Thyroid gland (tissue), 4 donors: ENCODE measurements at regions not wholly inside any gene's neighbourhood (a gene's known extent, or its start where the extent isn't known, plus 50 kb on each side); places are given as distances from the start of the nearest gene placed in this dataset.
"Not testable (repeated sequence)": the region's sequence is repeated elsewhere in the genome, so short reads cannot be mapped to it uniquely, and the experiment has no call there.

Experiments used
- DNase-seq, 2 donors: peaks; one replicate each; pipeline ENCODE4 v3.0.0-alpha.2; 2019
- H3K27ac ChIP-seq, 3 donors: fragments of 200-600 bp; sonication (generic); 1 replicate in 2 of 3; 2 replicates in 1 of 3; pipeline ENCODE4 v1.5.1; 2016 to 2019; ENCODE audit warnings: mild to moderate bottlenecking in 1 of 3, moderate library complexity in 1 of 3
- H3K27me3 ChIP-seq: fragments of 200-600 bp; sonication (generic); one replicate; pipeline ENCODE4 v1.5.1; 2019
- H3K36me3 ChIP-seq, 2 donors: fragments of 200-600 bp; sonication (generic); one replicate each; pipeline ENCODE4 v1.5.1; 2016 to 2019
- H3K4me1 ChIP-seq, 2 donors: fragments of 200-600 bp; sonication (generic); one replicate each; pipeline ENCODE4 v1.5.1; 2017 to 2019
- H3K4me3 ChIP-seq, 3 donors: fragments of 200-600 bp; sonication (generic); replicated peaks in 1 of 3; 1 replicate in 2 of 3; 2 replicates in 1 of 3; pipeline ENCODE4 v1.5.1; 2016; ENCODE audit warnings: mild to moderate bottlenecking in 1 of 3
- H3K9me3 ChIP-seq: fragments of 200-600 bp; sonication (generic); one replicate; pipeline ENCODE4 v1.5.1; 2017
- POLR2A ChIP-seq, 2 donors: fragments of 450-650 bp; IDR thresholded peaks; one replicate each; pipeline ENCODE4 v1.6.1; 2017; ENCODE audit warnings: antibody characterized with exemption in 2 of 2, mild to moderate bottlenecking in 2 of 2, moderate library complexity in 1 of 2
- WGBS, 2 donors: methylation state at CpG; one replicate each; pipeline ENCODE4 v1.1.5; 2017; 5-methylcytosine and 5-hydroxymethylcytosine counted together
- intact Hi-C: fragments of 100-400 bp; cut with DNase I; formaldehyde crosslinking; loops from one replicate; pipeline ENCODE4 v1.15.1; 2023
- TF ChIP-seq, protein P1 (sequence below), 6 experiments: fragments of 200-600 bp in 3 of 6; fragments of 450-650 bp in 3 of 6; sonication (generic) in 3 of 6; IDR thresholded peaks; one replicate each; pipeline ENCODE4 v1.5.1; 2016 to 2019; ENCODE audit warnings: antibody characterized with exemption in 6 of 6, mild to moderate bottlenecking in 2 of 6, inconsistent platforms in 1 of 6, moderate library complexity in 1 of 6

DNA sequence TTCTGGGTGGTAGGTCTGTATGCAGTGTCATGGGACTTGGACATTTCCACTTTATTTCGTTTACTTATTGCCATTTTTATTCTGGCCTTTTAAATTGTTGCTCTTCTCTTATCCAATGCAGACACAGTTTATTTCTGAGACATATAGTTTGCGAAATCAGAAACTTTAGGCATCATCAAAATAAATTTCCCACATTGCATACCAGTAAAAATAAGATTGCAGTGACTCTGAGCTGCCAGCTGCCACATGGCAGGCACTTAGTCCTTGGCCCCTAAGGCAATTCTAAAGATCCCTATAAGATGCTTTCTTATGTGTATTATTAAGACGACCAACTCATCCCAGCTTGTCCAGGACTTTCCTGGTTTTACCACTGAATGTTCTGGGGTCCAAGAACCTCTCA lies 81.8 kb upstream of the ANKRD1 start:
- no peak for DNase-seq
- 81 to 82% methylated on average over 3 of the region's 3 CpGs for WGBS, 2 donors
- Histone ChIP-seq H3K9me3 (no peaks in the 10 kb centered on the region), H3K4me1 (no peaks in the 10 kb centered on the region), H3K4me3 (no peak overlapping the region), H3K27ac (no peak overlapping the region), H3K36me3 (no peaks in the 10 kb centered on the region), H3K27me3 (no peaks in the 10 kb centered on the region)
- TF ChIP-seq, protein P1, sequence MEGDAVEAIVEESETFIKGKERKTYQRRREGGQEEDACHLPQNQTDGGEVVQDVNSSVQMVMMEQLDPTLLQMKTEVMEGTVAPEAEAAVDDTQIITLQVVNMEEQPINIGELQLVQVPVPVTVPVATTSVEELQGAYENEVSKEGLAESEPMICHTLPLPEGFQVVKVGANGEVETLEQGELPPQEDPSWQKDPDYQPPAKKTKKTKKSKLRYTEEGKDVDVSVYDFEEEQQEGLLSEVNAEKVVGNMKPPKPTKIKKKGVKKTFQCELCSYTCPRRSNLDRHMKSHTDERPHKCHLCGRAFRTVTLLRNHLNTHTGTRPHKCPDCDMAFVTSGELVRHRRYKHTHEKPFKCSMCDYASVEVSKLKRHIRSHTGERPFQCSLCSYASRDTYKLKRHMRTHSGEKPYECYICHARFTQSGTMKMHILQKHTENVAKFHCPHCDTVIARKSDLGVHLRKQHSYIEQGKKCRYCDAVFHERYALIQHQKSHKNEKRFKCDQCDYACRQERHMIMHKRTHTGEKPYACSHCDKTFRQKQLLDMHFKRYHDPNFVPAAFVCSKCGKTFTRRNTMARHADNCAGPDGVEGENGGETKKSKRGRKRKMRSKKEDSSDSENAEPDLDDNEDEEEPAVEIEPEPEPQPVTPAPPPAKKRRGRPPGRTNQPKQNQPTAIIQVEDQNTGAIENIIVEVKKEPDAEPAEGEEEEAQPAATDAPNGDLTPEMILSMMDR (IDR thresholded peaks at IDR 0.05), result no peak
- no peak for TF ChIP-seq POLR2A (IDR thresholded peaks at IDR 0.05)
- intact Hi-C loops, result no loop called here

DNA sequence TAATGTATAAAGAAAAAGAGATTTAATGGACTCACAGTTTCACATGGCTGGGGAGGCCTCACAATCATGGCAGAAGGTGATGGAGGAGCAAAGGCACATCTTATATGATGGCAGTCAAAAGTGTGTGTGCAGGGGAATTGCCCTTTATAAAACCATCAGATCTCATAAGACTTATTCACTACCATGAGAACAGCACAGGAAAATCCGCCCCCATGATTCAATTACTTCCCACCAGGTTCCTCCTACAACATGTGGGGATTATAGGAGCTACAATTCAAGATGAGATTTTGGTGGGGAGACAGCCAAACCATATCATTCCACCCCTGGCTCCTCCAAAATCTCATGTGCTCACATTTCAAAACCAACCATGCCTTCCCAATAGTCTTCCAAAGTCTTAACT lies 82.5 kb upstream of the ANKRD1 start:
- H3K27me3 ChIP-seq, intact Hi-C loops: not testable (repeated sequence)
- WGBS, 2 donors, result 93% methylated on average over 1 of the region's 1 CpG

DNA sequence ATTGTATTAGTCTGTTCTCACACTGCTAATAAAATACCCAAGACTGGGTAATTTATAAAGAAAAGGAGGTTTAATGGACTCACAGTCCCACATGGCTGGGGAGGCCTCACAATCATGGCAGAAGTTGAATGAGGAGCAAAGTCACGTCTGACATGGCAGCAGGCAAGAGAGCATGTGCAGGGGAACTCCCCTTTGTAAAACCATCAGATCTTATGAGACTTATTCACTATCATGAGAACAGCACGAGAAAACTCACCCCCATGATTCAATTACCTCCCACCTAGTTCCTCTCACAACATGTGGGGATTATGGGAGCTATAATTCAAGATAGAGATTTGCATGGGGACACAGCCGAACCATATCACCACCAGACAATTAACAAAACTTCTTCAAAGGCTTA lies 84.4 kb upstream of the ANKRD1 start:
- intact Hi-C loops, result loop anchor here (5.0 kb wide), 1 partner anchor 247 kb away; no protein-coding TSS in a partner anchor

More for the DNA sequence above, 82.5 kb upstream of the ANKRD1 start:
- not testable (repeated sequence) for H3K9me3 ChIP-seq, H3K4me3 ChIP-seq, H3K4me1 ChIP-seq, DNase-seq, H3K27ac ChIP-seq, H3K36me3 ChIP-seq

DNA sequence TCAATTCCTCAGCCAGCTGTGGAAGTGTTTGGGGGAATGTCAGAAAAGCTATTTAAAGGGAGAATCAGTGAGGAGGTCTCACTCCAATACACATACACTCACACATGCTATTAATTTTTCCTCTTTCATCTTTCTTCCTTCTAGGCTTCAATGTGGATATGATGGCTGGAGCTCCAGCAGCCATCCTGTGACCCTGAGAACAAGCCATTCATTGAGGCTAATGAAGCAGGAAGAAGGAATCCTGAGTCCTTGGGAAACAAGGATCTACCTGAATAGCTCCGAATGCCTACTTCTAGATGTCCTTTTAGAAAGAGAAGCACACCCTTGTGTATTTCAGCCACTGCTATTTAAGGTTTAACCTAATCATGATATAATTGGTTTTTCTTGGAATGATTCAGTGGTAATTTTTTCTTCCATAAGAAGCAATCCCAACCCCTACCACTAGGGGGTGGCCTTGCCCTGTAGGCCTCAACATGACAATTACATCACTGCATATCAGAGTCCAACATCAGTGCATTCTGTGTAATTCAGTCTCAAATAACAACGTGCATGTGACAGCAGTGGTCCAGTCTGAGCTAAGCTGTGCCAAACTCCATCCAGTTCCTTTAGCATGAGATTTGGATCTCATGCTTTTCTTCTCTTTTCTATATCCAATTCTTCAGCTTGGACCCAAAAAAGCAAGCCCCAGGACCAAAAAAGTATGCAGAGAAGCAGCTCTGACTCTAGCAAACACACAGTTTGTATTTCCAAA lies 85.3 kb upstream of the ANKRD1 start:
- Histone ChIP-seq H3K4me3 (no peak overlapping the region), H3K27me3 (no peaks in the 10 kb centered on the region), H3K36me3 (no peaks in the 10 kb centered on the region), H3K9me3 (no peaks in the 10 kb centered on the region), H3K27ac (no peak overlapping the region), H3K4me1 (no peaks in the 10 kb centered on the region)
- DNase-seq, result peak; percentile 39 to 58
- TF ChIP-seq POLR2A (IDR thresholded peaks at IDR 0.05), result no peak
- TF ChIP-seq, protein P1 (IDR thresholded peaks at IDR 0.05), result peak; percentile 76 to 90 (median 84)
- intact Hi-C loops, result loop anchor here (5.0 kb wide), 1 partner anchor 246 kb away; no protein-coding TSS in a partner anchor
- WGBS, 2 donors, result 8 to 15% methylated on average over 2 of the region's 2 CpGs

More for the DNA sequence above, 84.4 kb upstream of the ANKRD1 start:
- H3K27me3 ChIP-seq, H3K4me3 ChIP-seq, H3K36me3 ChIP-seq, H3K27ac ChIP-seq, H3K9me3 ChIP-seq, DNase-seq, H3K4me1 ChIP-seq: not testable (repeated sequence)
- 81 to 83% methylated on average over 3 of the region's 3 CpGs for WGBS, 2 donors

DNA sequence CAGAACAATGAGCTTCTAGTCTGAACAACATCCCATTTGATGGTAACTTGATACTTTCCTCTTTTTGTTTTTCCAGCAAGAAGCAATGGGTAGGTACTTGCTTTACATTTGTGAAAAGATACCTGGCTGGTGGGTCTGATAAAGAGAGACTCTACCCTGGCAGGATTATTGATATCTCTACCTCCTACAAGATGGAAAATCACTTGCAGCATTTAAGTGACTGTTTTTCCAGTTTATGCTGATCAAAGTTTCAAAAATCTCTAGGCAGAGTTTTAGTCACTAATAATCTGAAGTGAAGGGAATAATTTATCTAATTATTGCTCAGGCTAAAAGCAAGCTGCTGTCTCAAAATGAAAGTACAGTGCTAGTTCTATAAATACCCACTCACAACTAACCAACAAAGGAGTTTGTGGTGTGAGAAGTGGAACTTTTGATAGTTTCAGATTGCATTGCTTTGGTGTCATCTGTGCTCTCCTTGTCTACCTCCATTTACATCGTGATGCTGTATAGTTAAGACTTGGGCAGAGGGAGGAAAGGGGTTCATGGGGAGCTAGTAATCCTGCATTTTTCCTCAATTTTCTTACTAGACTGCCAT lies 86.0 kb upstream of the ANKRD1 start:
- H3K4me3 ChIP-seq, result no peak overlapping the region
- H3K36me3 ChIP-seq, result no peaks in the 10 kb centered on the region
- TF ChIP-seq POLR2A (IDR thresholded peaks at IDR 0.05), result no peak
- TF ChIP-seq, protein P1 (IDR thresholded peaks at IDR 0.05), result no peak
- DNase-seq, result no peak
- H3K9me3 ChIP-seq, result no peaks in the 10 kb centered on the region
- H3K4me1 ChIP-seq, result no peaks in the 10 kb centered on the region
- WGBS, 2 donors, result 81 to 83% methylated on average over 1 of the region's 1 CpG
- intact Hi-C loops, result loop anchor here (5.0 kb wide), 1 partner anchor 245 kb away; no protein-coding TSS in a partner anchor
- no peaks in the 10 kb centered on the region for H3K27me3 ChIP-seq
- no peak overlapping the region for H3K27ac ChIP-seq

DNA sequence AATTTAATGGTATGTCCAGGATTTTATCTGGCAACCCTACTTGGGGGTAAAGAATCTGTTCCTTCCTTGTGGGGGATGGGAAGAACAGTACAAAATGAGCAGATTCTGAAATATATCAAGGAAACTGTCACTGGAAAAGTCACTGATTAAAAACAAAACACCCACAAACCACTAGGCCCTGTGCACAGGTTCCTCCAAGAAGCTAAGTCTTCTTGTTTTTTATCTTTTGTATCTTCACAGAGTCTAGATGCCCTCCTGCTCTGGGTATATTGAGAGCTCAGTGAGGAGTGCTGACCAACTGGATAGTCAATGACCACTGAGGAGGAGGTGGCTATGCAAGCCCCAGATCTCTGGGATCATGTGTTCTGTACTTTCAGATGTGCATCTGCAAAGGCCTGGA lies 86.8 kb upstream of the ANKRD1 start:
- no peaks in the 10 kb centered on the region for H3K9me3 ChIP-seq
- intact Hi-C loops, result loop anchor here (5.0 kb wide), 1 partner anchor 245 kb away; no protein-coding TSS in a partner anchor
- no peaks in the 10 kb centered on the region for H3K4me1 ChIP-seq
- no peaks in the 10 kb centered on the region for H3K36me3 ChIP-seq
- TF ChIP-seq, protein P1 (IDR thresholded peaks at IDR 0.05), result no peak
- TF ChIP-seq POLR2A (IDR thresholded peaks at IDR 0.05), result no peak
- H3K27ac ChIP-seq, result no peak overlapping the region
- no peaks in the 10 kb centered on the region for H3K27me3 ChIP-seq
- DNase-seq, result no peak
- no peak overlapping the region for H3K4me3 ChIP-seq
